Neutrophil (primary cell): ENCODE measurements at regions not wholly inside any gene's neighbourhood (a gene's known extent, or its start where the extent isn't known, plus 50 kb on each side); places are given as distances from the start of the nearest gene placed in this dataset.

Experiments used
- H3K27ac ChIP-seq: fragments of 200-600 bp; sonication (generic); 2 replicates; pipeline ENCODE4 v1.5.1; 2016; ENCODE audit warnings: mild to moderate bottlenecking, moderate library complexity
- H3K27me3 ChIP-seq: fragments of 200-600 bp; sonication (generic); 2 replicates; pipeline ENCODE4 v1.6.0; 2016; ENCODE audit warnings: mild to moderate bottlenecking
- H3K36me3 ChIP-seq: fragments of 200-600 bp; sonication (generic); 2 replicates; pipeline ENCODE4 v1.5.1; 2017
- H3K4me1 ChIP-seq, 2 experiments: fragments of 200-600 bp in 1 of 2; sonication (generic) in 1 of 2; 1 replicate in 1 of 2; 2 replicates in 1 of 2; pipeline versions ENCODE4 v1.5.1 to v1.6.1; 2013 to 2016; ENCODE audit warnings: low read depth in 1 of 2, low read length in 1 of 2, mild to moderate bottlenecking in 1 of 2, moderate library complexity in 1 of 2; ENCODE audit not compliant: control insufficient read depth in 1 of 2, insufficient read depth in 1 of 2
- H3K4me3 ChIP-seq, 2 experiments: fragments of 200-600 bp in 1 of 2; sonication (generic) in 1 of 2; 1 replicate in 1 of 2; 2 replicates in 1 of 2; pipeline ENCODE4 v1.5.1; 2013 to 2016; ENCODE audit warnings: low read depth in 1 of 2, low read length in 1 of 2, mild to moderate bottlenecking in 1 of 2, moderate library complexity in 1 of 2
- H3K9me3 ChIP-seq: fragments of 200-600 bp; sonication (generic); 2 replicates; pipeline ENCODE4 v1.5.1; 2016
- TF ChIP-seq, protein P1 (sequence below): fragments of 200-600 bp; sonication (generic); IDR thresholded peaks from 2 replicates; pipeline ENCODE4 v1.5.1; 2016; ENCODE audit warnings: antibody characterized with exemption

DNA sequence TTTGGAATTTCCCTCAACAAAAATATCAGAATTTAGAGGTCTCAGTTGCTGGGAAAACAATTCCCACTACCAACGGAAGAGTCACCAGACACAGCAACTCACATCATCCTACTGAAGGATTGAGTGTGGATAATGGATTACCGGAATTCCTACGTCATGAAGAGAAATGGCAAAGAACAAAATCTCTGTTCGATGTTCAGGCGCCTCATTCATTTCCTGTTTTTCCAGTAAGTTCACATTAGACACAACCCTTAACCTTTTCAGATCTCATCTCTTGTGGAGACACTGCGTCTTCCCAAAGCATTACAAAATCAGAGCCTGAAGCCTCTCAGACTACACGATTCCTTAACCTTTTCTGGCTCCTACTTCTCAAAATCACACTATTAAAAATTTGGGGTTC, 58.5 kb upstream of the CPEB2 start:
- Histone ChIP-seq H3K27me3 (peaks cover 5% of the 10 kb centered on the region), H3K9me3 (no peaks in the 10 kb centered on the region), H3K4me3 (no peak overlapping the region), H3K4me1 (no peaks in the 10 kb centered on the region), H3K27ac (no peak overlapping the region), H3K36me3 (no peaks in the 10 kb centered on the region)
- TF ChIP-seq, protein P1, sequence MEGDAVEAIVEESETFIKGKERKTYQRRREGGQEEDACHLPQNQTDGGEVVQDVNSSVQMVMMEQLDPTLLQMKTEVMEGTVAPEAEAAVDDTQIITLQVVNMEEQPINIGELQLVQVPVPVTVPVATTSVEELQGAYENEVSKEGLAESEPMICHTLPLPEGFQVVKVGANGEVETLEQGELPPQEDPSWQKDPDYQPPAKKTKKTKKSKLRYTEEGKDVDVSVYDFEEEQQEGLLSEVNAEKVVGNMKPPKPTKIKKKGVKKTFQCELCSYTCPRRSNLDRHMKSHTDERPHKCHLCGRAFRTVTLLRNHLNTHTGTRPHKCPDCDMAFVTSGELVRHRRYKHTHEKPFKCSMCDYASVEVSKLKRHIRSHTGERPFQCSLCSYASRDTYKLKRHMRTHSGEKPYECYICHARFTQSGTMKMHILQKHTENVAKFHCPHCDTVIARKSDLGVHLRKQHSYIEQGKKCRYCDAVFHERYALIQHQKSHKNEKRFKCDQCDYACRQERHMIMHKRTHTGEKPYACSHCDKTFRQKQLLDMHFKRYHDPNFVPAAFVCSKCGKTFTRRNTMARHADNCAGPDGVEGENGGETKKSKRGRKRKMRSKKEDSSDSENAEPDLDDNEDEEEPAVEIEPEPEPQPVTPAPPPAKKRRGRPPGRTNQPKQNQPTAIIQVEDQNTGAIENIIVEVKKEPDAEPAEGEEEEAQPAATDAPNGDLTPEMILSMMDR = no peak

- peaks cover 39% of the 10 kb centered on the region for H3K27me3 ChIP-seq
- H3K36me3 ChIP-seq = no peaks in the 10 kb centered on the region
- no peak overlapping the region for H3K27ac ChIP-seq
- no peaks in the 10 kb centered on the region for H3K9me3 ChIP-seq
- H3K4me3 ChIP-seq = no peak overlapping the region
- TF ChIP-seq, protein P1 = no peak
- H3K4me1 ChIP-seq = no peaks in the 10 kb centered on the region
These were observed 49.9 kb upstream of the CPEB2 start for GRCh38 chr4:14952352-14952751.
